HG02938 (cell line): ENCODE measurements at regions not wholly inside any gene's neighbourhood (a gene's known extent, or its start where the extent isn't known, plus 50 kb on each side); places are given as distances from the start of the nearest gene placed in this dataset.

Experiments
- ATAC-seq: cut with Tn5 transposase; IDR thresholded peaks from one replicate; pipeline ENCODE4 v1.9.1; 2021; ENCODE audit warnings: mild to moderate bottlenecking, moderate library complexity; ENCODE audit not compliant: unreplicated experiment

- no peak for ATAC-seq
Observed at GRCh38 chr7:136079066-136079465, 101.9 kb upstream of the MTPN start.

GRCh38 chr7:136078630-136079029 lies 101.5 kb upstream of the MTPN start:
- no peak for ATAC-seq

DNA sequence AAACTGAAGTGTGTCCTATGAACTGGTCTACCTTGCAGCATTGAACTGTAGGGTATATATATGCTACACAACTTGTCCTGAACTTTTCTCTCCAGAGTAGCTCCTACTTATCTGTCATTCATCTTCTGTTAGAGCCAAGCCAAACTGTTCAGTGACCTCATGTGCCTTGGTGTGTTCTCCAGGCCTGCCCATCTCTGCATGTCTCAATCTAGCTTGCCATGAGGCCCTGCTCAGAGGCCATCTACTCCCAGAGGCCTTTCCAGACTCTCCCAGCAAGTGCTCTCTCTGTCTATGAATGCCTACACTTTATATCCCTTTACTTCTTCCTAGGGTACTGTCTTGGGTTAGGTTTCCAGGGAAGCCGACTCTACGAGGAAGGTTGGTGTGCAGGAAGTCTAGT lies 99.8 kb upstream of the MTPN start:
- ATAC-seq = no peak

GRCh38 chr7:136074843-136075242 lies 97.7 kb upstream of the MTPN start:
- no peak for ATAC-seq

DNA sequence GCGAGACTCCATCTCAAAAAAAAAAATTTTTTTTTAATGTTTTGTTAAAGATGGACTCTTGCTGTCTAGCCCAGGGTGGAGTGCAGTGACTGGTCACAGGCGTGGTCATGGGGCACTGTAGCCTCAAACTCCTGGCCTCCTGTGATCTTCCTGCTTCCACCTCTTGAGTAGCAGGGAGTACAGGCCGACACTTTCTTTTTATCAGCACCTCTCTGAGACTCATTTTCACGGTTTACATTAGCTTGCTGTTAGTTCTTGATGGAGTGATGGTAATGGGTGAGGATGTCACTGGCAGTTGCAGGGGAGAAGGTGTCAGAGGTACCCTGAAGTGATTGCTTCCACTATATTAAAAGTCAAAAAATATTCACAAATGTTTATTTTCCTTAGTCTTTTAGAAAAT lies 95.3 kb upstream of the MTPN start:
- ATAC-seq = no peak

DNA sequence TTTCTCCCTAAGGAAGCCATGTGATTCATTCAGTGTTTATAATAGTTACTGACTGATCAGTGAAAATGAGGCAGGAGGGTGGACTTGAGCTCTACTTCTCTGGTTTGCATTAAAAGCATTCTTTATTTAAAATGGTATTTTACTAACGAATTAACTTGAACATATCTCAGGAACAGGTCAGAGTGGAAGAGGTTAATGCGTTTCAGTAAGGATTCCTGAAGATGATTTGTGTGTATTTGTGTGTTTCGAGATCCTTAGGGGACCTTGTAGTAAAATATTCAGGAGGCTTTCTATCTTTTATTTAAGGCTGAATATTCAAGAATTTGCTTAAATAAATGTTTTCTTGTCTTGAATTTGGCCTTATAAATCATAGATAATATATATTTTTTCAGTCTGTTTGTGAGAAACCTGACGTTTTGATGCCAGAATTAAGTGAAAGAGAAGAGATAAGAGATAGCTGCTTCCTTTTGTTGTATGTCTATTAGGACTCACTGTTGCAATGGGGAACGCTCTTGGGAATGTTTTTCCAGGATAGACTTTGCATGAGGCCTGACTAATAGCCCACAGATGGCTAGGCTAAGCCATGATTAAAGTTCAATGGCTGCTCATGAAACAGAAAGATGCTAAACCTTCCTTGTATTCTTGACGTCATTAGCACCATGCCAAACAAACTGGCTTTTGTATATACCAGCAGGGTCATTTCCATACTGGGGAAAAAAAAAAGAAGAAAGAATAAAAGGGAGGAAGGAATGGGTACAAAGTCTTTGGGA lies 93.8 kb upstream of the MTPN start:
- no peak for ATAC-seq

GRCh38 chr7:136069840-136070529 lies 92.8 kb upstream of the MTPN start:
- ATAC-seq = no peak

GRCh38 chr7:136067277-136067676 lies 90.1 kb upstream of the MTPN start:
- no peak for ATAC-seq

DNA sequence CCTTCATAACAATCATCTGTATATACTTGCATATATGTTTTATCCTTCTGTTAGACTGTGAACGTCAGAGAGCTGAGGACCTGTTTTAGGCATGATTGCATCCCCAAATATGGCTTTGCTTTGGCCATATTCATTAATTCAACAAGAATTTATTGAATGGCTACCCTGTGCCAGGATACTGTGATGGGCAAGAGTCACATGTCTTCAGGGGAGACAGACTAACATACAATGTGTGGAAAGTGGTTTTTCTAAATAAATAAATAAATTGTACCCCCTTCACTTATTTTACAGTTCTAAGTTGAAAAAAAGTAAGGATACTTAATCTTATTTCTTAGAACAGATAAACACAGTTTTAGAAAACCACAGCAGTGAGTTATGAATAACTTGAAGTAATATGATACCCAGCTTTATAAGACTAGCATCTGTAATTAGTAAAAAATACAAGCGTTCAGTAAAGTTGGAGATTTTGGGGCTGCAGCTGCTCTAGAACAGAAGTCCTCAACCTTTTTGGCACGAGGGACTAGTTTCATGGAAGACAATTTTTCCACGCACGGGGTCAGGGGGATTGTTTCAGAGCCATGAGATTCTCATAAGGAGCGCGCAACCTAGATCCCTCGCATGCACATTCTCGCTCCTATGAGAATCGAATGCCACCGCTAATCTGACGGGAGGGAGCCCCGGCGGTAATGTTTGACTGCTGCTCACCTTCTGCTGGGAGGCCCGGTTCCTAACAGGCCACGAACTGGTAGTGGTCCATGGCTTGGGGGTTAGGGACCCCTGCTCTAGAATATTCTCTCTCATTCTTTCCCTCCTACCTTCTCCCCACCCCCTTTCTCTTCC lies 89.4 kb upstream of the MTPN start:
- no peak for ATAC-seq

DNA sequence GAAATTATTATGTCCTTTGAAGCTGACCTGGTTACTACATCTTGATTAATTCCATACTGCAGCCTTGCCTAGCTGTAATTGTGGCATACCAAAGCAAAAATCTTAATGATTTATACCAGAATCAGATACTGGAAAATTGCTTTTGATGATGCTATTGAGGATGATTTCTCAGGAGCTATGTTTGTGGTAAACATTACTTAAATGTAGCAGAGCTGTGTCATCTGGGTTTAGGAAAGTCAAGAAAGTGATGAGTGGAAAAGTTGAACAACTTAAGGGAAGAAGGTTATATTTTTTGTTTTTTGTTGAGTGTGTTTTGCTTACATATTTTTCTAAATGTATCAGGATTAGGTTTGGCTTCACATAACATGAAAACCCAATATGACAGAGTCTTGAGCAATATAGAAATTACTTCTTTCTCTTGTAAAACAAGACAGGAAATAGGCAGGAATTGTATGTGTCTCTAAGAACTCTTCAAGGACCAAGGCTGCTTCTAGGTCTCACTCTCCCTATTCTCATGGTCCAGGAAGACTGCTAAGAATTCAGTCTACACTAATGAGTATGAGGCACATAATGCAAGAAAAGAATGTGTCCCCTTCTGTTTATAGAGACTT lies 87.6 kb upstream of the MTPN start:
- ATAC-seq = no peak

DNA sequence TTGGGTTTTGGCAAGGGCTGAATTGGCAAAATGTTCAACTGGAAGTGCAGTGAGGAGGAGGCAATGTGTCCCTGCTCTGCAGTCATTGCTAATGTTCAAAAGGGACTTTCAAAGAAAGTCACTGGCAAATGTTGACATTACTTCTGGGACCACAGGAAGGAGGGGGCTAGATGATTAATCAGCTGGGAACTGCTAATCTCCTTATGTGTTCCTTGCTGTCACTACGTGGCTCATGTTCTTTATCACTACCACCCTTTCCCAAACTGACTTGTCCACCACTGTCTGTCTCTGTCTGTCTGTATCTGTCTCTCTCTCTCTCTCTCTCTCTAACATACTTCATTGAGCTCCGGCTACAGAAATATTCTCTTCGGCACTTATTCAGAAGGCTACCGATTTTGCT lies 86.9 kb upstream of the MTPN start:
- ATAC-seq = no peak

DNA sequence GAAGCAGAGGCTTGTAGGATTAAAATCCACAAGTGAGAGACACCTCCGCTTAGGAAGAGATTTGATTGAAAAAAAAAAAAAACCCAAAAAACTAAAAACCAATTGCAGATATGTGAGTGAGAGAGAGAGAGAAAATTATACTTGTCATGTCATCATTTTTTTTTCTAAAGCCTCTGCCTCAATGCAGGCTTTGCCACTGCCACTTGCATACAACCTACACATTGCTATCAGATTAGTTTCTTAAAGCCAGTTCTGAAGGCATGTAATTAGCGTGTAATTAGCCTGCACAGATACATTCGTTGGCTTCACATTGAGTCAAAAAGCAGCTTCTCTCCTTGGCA lies 86.1 kb upstream of the MTPN start:
- no peak for ATAC-seq

DNA sequence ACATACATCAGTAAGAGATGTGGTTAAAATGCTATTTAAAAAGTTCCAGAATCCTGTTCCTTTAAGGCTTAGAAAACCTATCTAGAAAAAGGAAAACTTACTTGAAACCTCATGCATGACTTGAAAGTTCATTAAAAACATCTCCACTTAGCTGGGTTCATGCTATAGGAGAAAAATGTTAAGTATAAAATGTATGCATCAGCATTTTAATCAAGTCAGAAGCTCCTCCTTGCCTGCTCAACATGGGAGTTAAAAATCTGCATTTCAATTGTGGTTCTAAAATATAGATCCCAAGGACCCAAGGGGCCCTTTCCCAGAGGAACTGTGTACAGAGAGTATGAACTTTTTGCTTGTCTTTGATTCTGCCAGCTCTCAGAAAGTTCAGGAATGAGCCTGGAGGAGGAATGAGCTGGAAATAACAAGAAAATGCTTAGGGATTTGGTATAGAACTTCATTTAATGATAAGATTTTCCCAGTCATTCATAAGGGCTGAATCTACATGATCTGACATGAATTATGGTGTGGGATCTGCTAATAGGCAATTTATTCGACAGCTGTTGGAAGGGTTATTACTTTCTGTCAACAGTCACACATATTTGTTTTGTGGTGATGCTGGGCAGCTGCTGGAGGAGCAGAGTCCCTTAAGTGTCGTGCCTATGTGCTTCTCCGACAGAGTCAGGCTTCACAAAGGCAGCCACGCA lies 85.6 kb upstream of the MTPN start:
- ATAC-seq = no peak

DNA sequence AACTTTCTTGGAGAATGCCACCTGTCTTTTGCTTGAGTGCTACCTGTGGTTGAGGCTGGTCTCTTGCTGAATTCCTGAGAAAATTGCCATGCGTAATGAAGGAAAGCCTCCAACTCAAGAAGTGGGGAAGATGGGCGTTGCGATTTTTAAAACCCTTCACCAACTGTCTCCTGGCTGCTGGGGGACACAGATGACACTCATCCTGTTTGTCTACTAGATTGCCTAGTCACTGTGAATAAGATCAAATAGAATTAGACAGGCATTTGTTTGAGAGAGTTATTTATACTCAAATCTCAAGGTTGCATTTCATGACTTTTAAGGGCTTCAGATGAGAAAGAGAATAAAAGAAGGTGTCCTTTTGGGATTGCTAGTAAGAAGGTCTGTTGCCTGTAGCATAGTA lies 84.3 kb upstream of the MTPN start:
- no peak for ATAC-seq

GRCh38 chr7:136058546-136058945 lies 81.4 kb upstream of the MTPN start:
- ATAC-seq = no peak

DNA sequence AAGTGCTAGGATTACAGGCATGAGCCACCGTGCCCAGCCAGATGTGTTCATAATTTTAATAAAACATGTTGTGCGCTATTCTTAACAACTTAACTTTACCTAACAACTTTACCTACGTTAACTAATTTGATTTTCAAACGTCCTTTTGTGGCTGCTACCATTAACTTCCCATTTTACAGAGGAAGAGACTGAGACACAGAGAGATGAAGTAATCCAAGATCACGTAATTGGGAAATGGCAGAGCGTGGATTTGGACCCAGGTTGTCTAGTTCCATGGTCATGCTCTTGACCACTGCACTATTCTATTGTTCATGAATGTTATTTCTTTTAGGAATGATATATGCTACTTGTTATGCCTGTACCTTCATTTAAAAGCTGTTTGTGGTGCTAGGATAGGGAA lies 80.3 kb upstream of the MTPN start:
- ATAC-seq = no peak

GRCh38 chr7:136056651-136057231 lies 79.6 kb upstream of the MTPN start:
- no peak for ATAC-seq

DNA sequence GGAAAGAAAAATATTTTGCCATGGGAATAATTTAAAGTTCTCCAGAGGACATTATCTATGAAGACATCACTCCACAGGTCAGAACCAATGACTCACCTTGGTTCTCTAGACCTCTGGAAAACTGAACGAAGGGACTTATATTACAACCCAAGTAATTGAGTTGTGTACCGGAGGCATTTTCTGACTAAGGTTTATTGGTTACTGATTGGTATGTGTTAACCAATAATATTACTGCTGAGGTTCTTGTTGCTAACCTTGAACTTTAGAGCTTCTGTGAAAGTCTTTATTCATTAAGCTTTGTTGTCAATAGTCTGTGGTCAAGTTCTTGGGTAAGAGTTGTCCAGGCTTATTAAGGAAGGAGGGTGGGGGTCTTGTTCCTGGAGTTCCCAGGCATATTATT lies 78.1 kb upstream of the MTPN start:
- ATAC-seq = no peak

GRCh38 chr7:136053689-136054485 lies 76.7 kb upstream of the MTPN start:
- ATAC-seq = no peak
